Trophoblast cell (in vitro differentiated cells and primary cell): ENCODE measurements at regions not wholly inside any gene's neighbourhood (a gene's known extent, or its start where the extent isn't known, plus 50 kb on each side); places are given as distances from the start of the nearest gene placed in this dataset.

Experiments
- DNase-seq, 2 donors: peaks; one replicate each; pipeline ENCODE4 v3.0.0-alpha.2; 2016
- H2AFZ ChIP-seq: 2 replicates; pipeline ENCODE4 v1.6.1; 2013; ENCODE audit warnings: low read length, moderate library complexity, mild to moderate bottlenecking; ENCODE audit not compliant: insufficient read depth, poor library complexity
- H2AK5ac ChIP-seq: 2 replicates; pipeline ENCODE4 v1.6.1; 2013; ENCODE audit warnings: mild to moderate bottlenecking, low read length
- H2BK120ac ChIP-seq: 2 replicates; pipeline ENCODE4 v1.6.1; 2013; ENCODE audit warnings: low read length, mild to moderate bottlenecking, moderate library complexity; ENCODE audit not compliant: insufficient read depth, poor library complexity
- H2BK12ac ChIP-seq: 2 replicates; pipeline ENCODE4 v1.6.1; 2013; ENCODE audit warnings: mild to moderate bottlenecking, low read length, moderate library complexity
- H2BK5ac ChIP-seq: 2 replicates; pipeline ENCODE4 v1.6.1; 2013; ENCODE audit warnings: low read length, low read depth, moderate library complexity, mild to moderate bottlenecking; ENCODE audit not compliant: poor library complexity
- H3K14ac ChIP-seq: 2 replicates; pipeline ENCODE4 v1.6.1; 2013; ENCODE audit warnings: mild to moderate bottlenecking, low read length
- H3K18ac ChIP-seq: 2 replicates; pipeline ENCODE4 v1.6.1; 2013; ENCODE audit warnings: mild to moderate bottlenecking, low read length
- H3K23ac ChIP-seq: 2 replicates; pipeline ENCODE4 v1.6.1; 2013; ENCODE audit warnings: low read length
- H3K27ac ChIP-seq: 2 replicates; pipeline ENCODE4 v1.5.1; 2013; ENCODE audit warnings: low read depth, mild to moderate bottlenecking, inconsistent platforms, low read length, moderate library complexity
- H3K27me3 ChIP-seq: 2 replicates; pipeline ENCODE4 v1.6.1; 2013; ENCODE audit warnings: inconsistent platforms, mild to moderate bottlenecking, low read length, moderate library complexity; ENCODE audit not compliant: insufficient read depth
- H3K36me3 ChIP-seq, 2 experiments: 1 replicate in 1 of 2; 2 replicates in 1 of 2; pipeline ENCODE4 v1.6.1; 2013; ENCODE audit warnings: low read length in 2 of 2, mild to moderate bottlenecking in 2 of 2, moderate library complexity in 1 of 2; ENCODE audit not compliant: insufficient read depth in 2 of 2, control insufficient read depth in 1 of 2
- H3K4ac ChIP-seq: 2 replicates; pipeline ENCODE4 v1.6.1; 2013; ENCODE audit warnings: low read depth, mild to moderate bottlenecking, low read length, moderate library complexity
- H3K4me1 ChIP-seq, 2 experiments: 1 replicate in 1 of 2; 2 replicates in 1 of 2; pipeline ENCODE4 v1.6.1; 2013; ENCODE audit warnings: low read length in 2 of 2, mild to moderate bottlenecking in 2 of 2, moderate library complexity in 1 of 2; ENCODE audit not compliant: insufficient read depth in 2 of 2, control insufficient read depth in 1 of 2
- H3K4me2 ChIP-seq: 2 replicates; pipeline ENCODE4 v1.6.1; 2013; ENCODE audit warnings: inconsistent platforms, mild to moderate bottlenecking, low read length, moderate library complexity
- H3K4me3 ChIP-seq: 2 replicates; pipeline ENCODE4 v1.5.1; 2013; ENCODE audit warnings: mild to moderate bottlenecking, low read depth, low read length, inconsistent platforms
- H3K79me1 ChIP-seq: one replicate; pipeline ENCODE4 v1.6.1; 2013; ENCODE audit warnings: low read length
- H3K79me2 ChIP-seq: 2 replicates; pipeline ENCODE4 v1.6.1; 2013; ENCODE audit warnings: low read length, mild to moderate bottlenecking; ENCODE audit not compliant: control insufficient read depth, insufficient read depth, poor library complexity
- H3K9ac ChIP-seq: 2 replicates; pipeline ENCODE4 v1.6.1; 2013; ENCODE audit warnings: mild to moderate bottlenecking, low read length
- H3K9me3 ChIP-seq: 2 replicates; pipeline ENCODE4 v1.6.1; 2013; ENCODE audit warnings: low read depth, mild to moderate bottlenecking, control low read depth, inconsistent platforms, low read length; ENCODE audit not compliant: insufficient read depth
- H4K12ac ChIP-seq: 2 replicates; pipeline ENCODE4 v1.6.1; 2013; ENCODE audit warnings: low read depth, mild to moderate bottlenecking, low read length, moderate library complexity
- H4K8ac ChIP-seq: 2 replicates; pipeline ENCODE4 v1.6.1; 2013; ENCODE audit warnings: low read depth, mild to moderate bottlenecking, low read length, moderate library complexity
- H4K91ac ChIP-seq: one replicate; pipeline ENCODE4 v1.6.1; 2013; ENCODE audit warnings: low read depth, mild to moderate bottlenecking, low read length, moderate library complexity
- WGBS: extraction: QIAGEN DNeasy Blood & Tissue Kit; methylation state at CpG from one replicate; pipeline ENCODE4 v1.1.7; 2013; ENCODE audit warnings: missing lambda C conversion rate; ENCODE audit not compliant: insufficient read length, insufficient coverage; ENCODE audit errors: extremely low coverage; 5-methylcytosine and 5-hydroxymethylcytosine counted together

- Histone ChIP-seq H2AK5ac (no peak overlapping the region), H2BK120ac (no peak overlapping the region), H3K4me2 (no peak overlapping the region), H4K8ac (no peak overlapping the region), H2BK12ac (no peak overlapping the region), H3K4me1 (no peaks in the 10 kb centered on the region), H3K27me3 (no peaks in the 10 kb centered on the region), H3K79me1 (no peaks in the 10 kb centered on the region), H3K79me2 (no peaks in the 10 kb centered on the region), H3K4me3 (no peak overlapping the region), H2AFZ (no peak overlapping the region), H2BK5ac (no peak overlapping the region), H3K18ac (no peak overlapping the region), H3K14ac (no peak overlapping the region), H3K36me3 (no peaks in the 10 kb centered on the region), H4K12ac (no peak overlapping the region), H3K23ac (no peak overlapping the region), H3K9me3 (peaks cover 2% of the 10 kb centered on the region), H4K91ac (no peak overlapping the region), H3K4ac (no peak overlapping the region), H3K27ac (no peak overlapping the region), H3K9ac (no peak overlapping the region)
- no peak for DNase-seq
- no CpG with 5 or more reads among the region's 1 CpG for WGBS
Measured at GRCh38 chr5:144026286-144026685, 144.2 kb downstream of the YIPF5 start.

GRCh38 chr5:144028058-144028457 lies 142.4 kb downstream of the YIPF5 start:
- no peak overlapping the region for H3K4ac ChIP-seq
- no peak overlapping the region for H3K14ac ChIP-seq
- H3K4me1 ChIP-seq, result no peaks in the 10 kb centered on the region
- no peak overlapping the region for H2BK120ac ChIP-seq
- H2AK5ac ChIP-seq, result no peak overlapping the region
- H2BK12ac ChIP-seq, result no peak overlapping the region
- H3K4me2 ChIP-seq, result no peak overlapping the region
- H3K79me1 ChIP-seq, result no peaks in the 10 kb centered on the region
- no peak overlapping the region for H2AFZ ChIP-seq
- no peak overlapping the region for H4K8ac ChIP-seq
- H4K91ac ChIP-seq, result no peak overlapping the region
- no peaks in the 10 kb centered on the region for H3K36me3 ChIP-seq
- no peak overlapping the region for H3K23ac ChIP-seq
- no peaks in the 10 kb centered on the region for H3K9me3 ChIP-seq
- no CpG with 5 or more reads among the region's 2 CpGs for WGBS
- H2BK5ac ChIP-seq, result no peak overlapping the region
- no peaks in the 10 kb centered on the region for H3K27me3 ChIP-seq
- H3K4me3 ChIP-seq, result no peak overlapping the region
- no peak for DNase-seq
- no peak overlapping the region for H3K18ac ChIP-seq
- H3K27ac ChIP-seq, result no peak overlapping the region
- H3K9ac ChIP-seq, result no peak overlapping the region
- H3K79me2 ChIP-seq, result no peaks in the 10 kb centered on the region
- no peak overlapping the region for H4K12ac ChIP-seq

- no peaks in the 10 kb centered on the region for H3K79me1 ChIP-seq
- no peak overlapping the region for H3K4me2 ChIP-seq
- H3K4me3 ChIP-seq, result no peak overlapping the region
- no peak overlapping the region for H2AK5ac ChIP-seq
- H3K4ac ChIP-seq, result no peak overlapping the region
- no peak overlapping the region for H4K12ac ChIP-seq
- H3K27me3 ChIP-seq, result no peaks in the 10 kb centered on the region
- H3K14ac ChIP-seq, result no peak overlapping the region
- no peak overlapping the region for H4K91ac ChIP-seq
- no peak overlapping the region for H3K23ac ChIP-seq
- no peaks in the 10 kb centered on the region for H3K79me2 ChIP-seq
- H3K4me1 ChIP-seq, result no peaks in the 10 kb centered on the region
- H4K8ac ChIP-seq, result no peak overlapping the region
- H2BK120ac ChIP-seq, result no peak overlapping the region
- H3K9me3 ChIP-seq, result no peaks in the 10 kb centered on the region
- no peak overlapping the region for H2AFZ ChIP-seq
- no peak overlapping the region for H3K18ac ChIP-seq
- no peaks in the 10 kb centered on the region for H3K36me3 ChIP-seq
- no peak overlapping the region for H3K27ac ChIP-seq
- no peak overlapping the region for H2BK5ac ChIP-seq
- H3K9ac ChIP-seq, result no peak overlapping the region
- H2BK12ac ChIP-seq, result no peak overlapping the region
- DNase-seq, result no peak
- no CpG with 5 or more reads among the region's 2 CpGs for WGBS
Measured at GRCh38 chr5:144028636-144029035, 141.8 kb downstream of the YIPF5 start.

- no peak overlapping the region for H3K18ac ChIP-seq
- no peak overlapping the region for H2AK5ac ChIP-seq
- H3K9ac ChIP-seq, result no peak overlapping the region
- H2BK5ac ChIP-seq, result no peak overlapping the region
- no peak for DNase-seq
- no peak overlapping the region for H2AFZ ChIP-seq
- H4K12ac ChIP-seq, result no peak overlapping the region
- no peak overlapping the region for H3K27ac ChIP-seq
- H3K23ac ChIP-seq, result no peak overlapping the region
- no peak overlapping the region for H2BK12ac ChIP-seq
- H3K4me3 ChIP-seq, result no peak overlapping the region
- no peak overlapping the region for H3K4me2 ChIP-seq
- no peaks in the 10 kb centered on the region for H3K4me1 ChIP-seq
- H3K79me2 ChIP-seq, result no peaks in the 10 kb centered on the region
- no peak overlapping the region for H3K14ac ChIP-seq
- H3K9me3 ChIP-seq, result no peaks in the 10 kb centered on the region
- no peak overlapping the region for H4K91ac ChIP-seq
- no peak overlapping the region for H2BK120ac ChIP-seq
- no CpG with 5 or more reads among the region's 5 CpGs for WGBS
- H4K8ac ChIP-seq, result no peak overlapping the region
- H3K27me3 ChIP-seq, result no peaks in the 10 kb centered on the region
- no peak overlapping the region for H3K4ac ChIP-seq
- no peaks in the 10 kb centered on the region for H3K79me1 ChIP-seq
- H3K36me3 ChIP-seq, result no peaks in the 10 kb centered on the region
Measured at GRCh38 chr5:144030904-144031303, 139.6 kb downstream of the YIPF5 start.
